Psoas muscle (tissue), 7 donors: ENCODE measurements at regions not wholly inside any gene's neighbourhood (a gene's known extent, or its start where the extent isn't known, plus 50 kb on each side); places are given as distances from the start of the nearest gene placed in this dataset.

Experiments
- ATAC-seq, 4 donors: fragments of 200-7000 bp; cut with Tn5 transposase; one replicate each; pipeline ENCODE4 v1.9.1; 2020; ENCODE audit warnings: moderate library complexity in 3 of 4, mild to moderate bottlenecking in 2 of 4
- DNase-seq, 2 donors: peaks; one replicate each; pipeline ENCODE4 v3.0.0-alpha.2; 2020
- H3K27ac ChIP-seq: fragments of 200-600 bp; one replicate; pipeline ENCODE4 v1.8.0; 2022
- H3K27me3 ChIP-seq, 3 donors: fragments of 200-600 bp in 1 of 3; one replicate each; pipeline versions ENCODE4 v1.6.1 to v1.8.0; 2013 to 2022; ENCODE audit warnings: low read length in 2 of 3, mild to moderate bottlenecking in 2 of 3, moderate library complexity in 1 of 3; ENCODE audit not compliant: insufficient read depth in 3 of 3
- H3K36me3 ChIP-seq, 2 donors: fragments of 200-600 bp in 1 of 2; one replicate each; pipeline versions ENCODE4 v1.6.1 to v1.8.0; 2013 to 2022; ENCODE audit warnings: low read depth in 1 of 2, mild to moderate bottlenecking in 1 of 2, moderate library complexity in 1 of 2; ENCODE audit not compliant: insufficient read depth in 1 of 2
- H3K4me1 ChIP-seq: fragments of 200-600 bp; one replicate; pipeline ENCODE4 v1.8.0; 2022
- H3K4me3 ChIP-seq: fragments of 200-600 bp; one replicate; pipeline ENCODE4 v1.8.0; 2022; ENCODE audit warnings: mild to moderate bottlenecking
- H3K9me3 ChIP-seq: fragments of 200-600 bp; one replicate; pipeline ENCODE4 v1.8.0; 2022
- CTCF ChIP-seq: fragments of 200-600 bp; IDR thresholded peaks from one replicate; pipeline ENCODE4 v1.8.0; 2022; ENCODE audit warnings: antibody characterized with exemption
- WGBS, 3 donors: extraction: QIAGEN DNeasy Blood & Tissue Kit; methylation state at CpG; one replicate each; pipeline versions ENCODE4 v1.1.6 to v1.1.7; 2013; 5-methylcytosine and 5-hydroxymethylcytosine counted together
- intact Hi-C, 2 donors: fragments of 100-400 bp; cut with DNase I; formaldehyde crosslinking; loops; one replicate each; pipeline versions ENCODE4 v1.11.0 to v1.14.2; 2022
- donor health status: healthy with polysubstance abuse.
- donor health status: DM: no; HTN: no; CAD: no; lungs with moderate emphysema.
- donor health status: Bipolar disorder and iron deficiency.
- donor health status: healthy.
- donor health status: DM: yes; HTN: yes; CAD: no.
- donor health status: DM: no; HTN: no; CAD: no.
- donor health status: DM: yes; HTN: yes; CAD: no.

DNA sequence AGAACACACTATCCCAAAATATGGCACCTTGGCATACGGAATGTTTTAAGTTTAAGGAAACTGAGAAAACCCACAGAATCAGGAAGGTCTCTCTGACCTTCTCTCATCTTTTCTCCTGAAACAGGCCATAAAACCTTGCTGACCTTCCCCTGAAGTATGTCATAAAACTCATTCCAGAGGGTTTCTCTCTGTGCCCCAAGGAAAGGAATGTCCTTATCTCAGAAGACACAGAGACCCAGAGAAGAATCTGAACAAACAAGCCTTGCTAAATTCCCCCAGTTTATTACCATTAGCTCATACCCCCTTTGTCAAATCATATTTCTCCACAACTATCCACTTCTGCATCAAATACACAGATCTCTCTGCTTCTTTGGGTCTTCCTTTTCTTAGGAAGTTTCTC, 603.1 kb downstream of the MCTP2 start:
- Histone ChIP-seq H3K9me3 (peaks cover 6% of the 10 kb centered on the region), H3K36me3 (no peaks in the 10 kb centered on the region), H3K27ac (no peak overlapping the region), H3K4me1 (no peaks in the 10 kb centered on the region), H3K27me3 (no peaks in the 10 kb centered on the region), H3K4me3 (no peak overlapping the region)
- intact Hi-C loops, result no loop called here
- DNase-seq (no peak), ATAC-seq (no peak)
- 58 to 72% (median 59%) methylated on average over 1 of the region's 1 CpG for WGBS, 3 donors
- TF ChIP-seq CTCF, result no peak

DNA sequence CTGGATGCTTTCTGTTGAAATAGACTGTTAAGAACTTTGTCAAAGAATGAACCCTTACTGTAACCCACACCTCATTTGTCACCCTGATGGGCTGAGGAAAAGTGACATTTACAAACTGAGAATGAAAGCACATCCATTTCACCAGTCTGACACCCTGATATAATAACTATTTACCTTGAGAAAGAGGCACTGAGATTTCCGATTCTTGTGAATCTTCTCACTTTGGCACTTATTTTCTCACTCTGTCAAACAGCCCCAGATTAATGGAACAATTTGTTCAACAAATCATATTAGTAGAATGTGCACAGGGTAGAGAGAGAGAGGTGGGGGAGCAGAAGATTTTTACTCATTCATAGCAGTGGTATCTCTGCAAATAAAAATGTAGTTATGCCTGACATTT, 606.9 kb downstream of the MCTP2 start:
- Histone ChIP-seq H3K4me3 (no peak overlapping the region), H3K27me3 (no peaks in the 10 kb centered on the region), H3K27ac (no peak overlapping the region), H3K9me3 (peaks cover 8% of the 10 kb centered on the region), H3K4me1 (no peaks in the 10 kb centered on the region), H3K36me3 (no peaks in the 10 kb centered on the region)
- DNase-seq, result no peak
- intact Hi-C loops, result no loop called here
- no peak for TF ChIP-seq CTCF
- 71 to 79% (median 78%) methylated on average over 1 of the region's 1 CpG for WGBS, 3 donors
- no peak for ATAC-seq

DNA sequence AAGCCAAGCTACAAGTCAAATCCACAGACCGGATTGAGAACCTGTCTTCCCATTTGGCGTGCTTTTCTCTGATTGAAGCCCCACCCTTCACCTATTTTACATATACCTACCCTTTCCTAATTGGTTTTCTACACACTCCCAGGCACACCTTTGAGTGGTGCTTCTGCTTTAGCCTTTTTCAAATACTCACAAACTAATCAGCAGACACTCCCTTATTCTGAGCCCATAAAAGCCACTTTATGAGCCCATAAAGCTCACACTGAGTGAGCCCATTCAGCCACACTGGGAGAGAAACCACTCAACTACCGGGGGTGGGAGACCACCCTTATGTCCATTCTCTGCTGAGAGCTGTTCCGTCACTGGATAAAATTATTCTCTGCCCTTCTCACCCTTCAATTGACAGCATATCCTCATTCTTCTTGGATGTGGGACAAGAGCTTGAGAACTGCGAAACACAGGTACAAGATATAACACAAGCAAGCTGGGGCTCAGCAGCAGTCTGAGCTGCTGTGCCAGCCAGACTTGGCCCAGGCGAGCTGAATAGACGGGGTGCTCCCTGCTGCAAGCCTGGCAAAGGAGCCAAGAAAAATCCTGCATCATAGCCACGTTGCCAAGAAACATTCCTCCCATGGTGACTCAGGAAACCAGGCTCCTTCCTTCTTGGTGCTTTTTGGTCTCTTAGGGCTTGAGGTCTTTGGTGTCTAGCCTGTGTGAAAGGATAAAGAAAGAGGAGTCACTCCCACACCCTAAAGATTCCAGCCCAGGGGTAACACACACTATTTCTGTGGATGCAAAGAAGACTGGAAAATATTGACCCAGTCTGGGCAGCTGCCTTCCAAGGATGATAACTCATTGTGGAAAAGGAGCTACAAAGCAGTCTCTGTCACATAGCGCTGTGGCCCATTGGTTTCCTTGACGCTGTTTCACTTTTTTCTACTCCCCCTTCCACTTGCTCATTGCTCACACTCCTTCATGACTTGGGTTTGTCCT, 609.7 kb downstream of the MCTP2 start:
- ATAC-seq, result no peak
- 74 to 76% (median 75%) methylated on average over 10 of the region's 10 CpGs for WGBS, 3 donors
- no peak for DNase-seq

GRCh38 chr15:94843060-94843459, 611.7 kb downstream of the MCTP2 start:
- H3K36me3 ChIP-seq, result no peaks in the 10 kb centered on the region
- H3K27me3 ChIP-seq, result peaks cover 0 to 14% (median 0%) of the 10 kb centered on the region in 3 donors
- ATAC-seq (no peak), DNase-seq (no peak)
- H3K9me3 ChIP-seq, result peaks cover 8% of the 10 kb centered on the region
- H3K27ac ChIP-seq, result no peak overlapping the region
- TF ChIP-seq CTCF, result no peak
- no peaks in the 10 kb centered on the region for H3K4me1 ChIP-seq
- no peak overlapping the region for H3K4me3 ChIP-seq
- intact Hi-C loops, result no loop called here

More for the DNA sequence above, 609.7 kb downstream of the MCTP2 start:
- Histone ChIP-seq H3K4me3 (no peak overlapping the region), H3K36me3 (no peaks in the 10 kb centered on the region), H3K27ac (no peak overlapping the region), H3K4me1 (no peaks in the 10 kb centered on the region), H3K27me3 (peaks cover 0 to 14% (median 0%) of the 10 kb centered on the region in 3 donors), H3K9me3 (peaks cover 8% of the 10 kb centered on the region)
- intact Hi-C loops, result no loop called here
- TF ChIP-seq CTCF, result no peak
